Thyroid gland (tissue), 4 donors: ENCODE measurements at regions not wholly inside any gene's neighbourhood (a gene's known extent, or its start where the extent isn't known, plus 50 kb on each side); places are given as distances from the start of the nearest gene placed in this dataset.

Experiments used
- POLR2A ChIP-seq, 2 donors: fragments of 450-650 bp; IDR thresholded peaks; one replicate each; pipeline ENCODE4 v1.6.1; 2017; ENCODE audit warnings: antibody characterized with exemption in 2 of 2, mild to moderate bottlenecking in 2 of 2, moderate library complexity in 1 of 2
- TF ChIP-seq, protein P1 (sequence below), 6 experiments: fragments of 200-600 bp in 3 of 6; fragments of 450-650 bp in 3 of 6; sonication (generic) in 3 of 6; IDR thresholded peaks; one replicate each; pipeline ENCODE4 v1.5.1; 2016 to 2019; ENCODE audit warnings: antibody characterized with exemption in 6 of 6, mild to moderate bottlenecking in 2 of 6, inconsistent platforms in 1 of 6, moderate library complexity in 1 of 6

DNA sequence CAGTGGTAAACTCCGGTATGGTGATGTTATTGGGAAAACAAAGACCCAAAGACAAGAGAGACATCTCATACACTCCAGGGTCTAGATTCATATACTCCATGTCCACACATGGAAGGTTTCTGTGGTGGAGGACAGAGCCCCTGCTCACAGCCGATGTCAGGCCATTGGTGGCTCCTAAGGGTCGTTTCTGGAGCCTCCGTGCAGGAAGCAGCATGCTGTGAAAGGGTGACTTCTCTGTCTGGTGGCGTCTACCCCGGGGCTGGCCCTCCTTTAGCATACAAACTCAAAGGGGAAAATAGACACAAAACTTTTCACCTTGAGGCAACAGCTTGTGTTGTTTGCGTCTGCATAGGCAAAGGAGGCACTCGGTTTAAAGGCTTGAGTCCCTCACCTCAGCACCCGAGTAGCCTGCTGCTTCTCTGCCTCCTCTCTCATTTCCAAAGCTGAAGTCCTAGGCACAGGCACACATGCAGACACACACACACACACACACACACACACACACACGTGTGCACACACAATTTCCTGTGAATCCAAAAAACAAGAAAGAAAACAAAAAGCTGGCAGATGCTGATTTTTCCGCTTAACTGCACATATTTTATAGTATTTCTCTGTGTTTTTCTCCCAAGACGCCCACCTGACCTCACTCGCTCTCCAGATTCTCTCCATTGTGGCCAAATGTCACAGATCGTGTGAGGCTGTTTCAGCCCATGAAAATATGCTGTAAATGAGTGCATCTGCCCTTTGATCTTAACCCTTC lies 601.4 kb upstream of the MGMT start:
- TF ChIP-seq, protein P1, sequence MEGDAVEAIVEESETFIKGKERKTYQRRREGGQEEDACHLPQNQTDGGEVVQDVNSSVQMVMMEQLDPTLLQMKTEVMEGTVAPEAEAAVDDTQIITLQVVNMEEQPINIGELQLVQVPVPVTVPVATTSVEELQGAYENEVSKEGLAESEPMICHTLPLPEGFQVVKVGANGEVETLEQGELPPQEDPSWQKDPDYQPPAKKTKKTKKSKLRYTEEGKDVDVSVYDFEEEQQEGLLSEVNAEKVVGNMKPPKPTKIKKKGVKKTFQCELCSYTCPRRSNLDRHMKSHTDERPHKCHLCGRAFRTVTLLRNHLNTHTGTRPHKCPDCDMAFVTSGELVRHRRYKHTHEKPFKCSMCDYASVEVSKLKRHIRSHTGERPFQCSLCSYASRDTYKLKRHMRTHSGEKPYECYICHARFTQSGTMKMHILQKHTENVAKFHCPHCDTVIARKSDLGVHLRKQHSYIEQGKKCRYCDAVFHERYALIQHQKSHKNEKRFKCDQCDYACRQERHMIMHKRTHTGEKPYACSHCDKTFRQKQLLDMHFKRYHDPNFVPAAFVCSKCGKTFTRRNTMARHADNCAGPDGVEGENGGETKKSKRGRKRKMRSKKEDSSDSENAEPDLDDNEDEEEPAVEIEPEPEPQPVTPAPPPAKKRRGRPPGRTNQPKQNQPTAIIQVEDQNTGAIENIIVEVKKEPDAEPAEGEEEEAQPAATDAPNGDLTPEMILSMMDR (IDR thresholded peaks at IDR 0.05): no peak
- TF ChIP-seq POLR2A (IDR thresholded peaks at IDR 0.05): no peak
